Kidney epithelial cell (primary cell): ENCODE measurements at regions not wholly inside any gene's neighbourhood (a gene's known extent, or its start where the extent isn't known, plus 50 kb on each side); places are given as distances from the start of the nearest gene placed in this dataset.

Source experiments
- DNase-seq: peaks from one replicate; pipeline ENCODE4 v3.0.0-alpha.2; 2010; ENCODE audit warnings: low read depth
- H3K27me3 ChIP-seq: 2 replicates; pipeline ENCODE4 v1.6.0; 2011; ENCODE audit warnings: low read length; ENCODE audit not compliant: control insufficient read depth, insufficient read depth
- H3K36me3 ChIP-seq: 2 replicates; pipeline ENCODE4 v1.5.1; 2011; ENCODE audit warnings: low read length; ENCODE audit not compliant: control insufficient read depth, insufficient read depth
- H3K4me3 ChIP-seq: 2 replicates; pipeline ENCODE4 v1.5.1; 2011; ENCODE audit warnings: low read depth, mild to moderate bottlenecking, control low read depth, low read length
- CTCF ChIP-seq: IDR thresholded peaks from 2 replicates; pipeline ENCODE4 v1.5.1; 2011; ENCODE audit warnings: mild to moderate bottlenecking, moderate library complexity, low read length, control low read depth, inconsistent platforms; ENCODE audit not compliant: insufficient read depth, poor library complexity, severe bottlenecking

GRCh38 chr13:21970918-21971317 lies 300.0 kb downstream of the FGF9 start:
- no peak for TF ChIP-seq CTCF
- H3K27me3 ChIP-seq = no peaks in the 10 kb centered on the region
- H3K4me3 ChIP-seq = no peak overlapping the region
- no peaks in the 10 kb centered on the region for H3K36me3 ChIP-seq
- no peak for DNase-seq

GRCh38 chr13:21971662-21972621 lies 301.1 kb downstream of the FGF9 start:
- no peaks in the 10 kb centered on the region for H3K36me3 ChIP-seq
- H3K4me3 ChIP-seq = no peak overlapping the region
- TF ChIP-seq CTCF = no peak
- no peak for DNase-seq
- H3K27me3 ChIP-seq = no peaks in the 10 kb centered on the region

GRCh38 chr13:21973437-21974125 lies 302.7 kb downstream of the FGF9 start:
- H3K27me3 ChIP-seq = no peaks in the 10 kb centered on the region
- no peaks in the 10 kb centered on the region for H3K36me3 ChIP-seq
- no peak for TF ChIP-seq CTCF
- H3K4me3 ChIP-seq = no peak overlapping the region
- DNase-seq = no peak

- Histone ChIP-seq H3K4me3 (no peak overlapping the region), H3K27me3 (no peaks in the 10 kb centered on the region), H3K36me3 (no peaks in the 10 kb centered on the region)
- no peak for TF ChIP-seq CTCF
- DNase-seq = no peak
Observed at GRCh38 chr13:21974741-21975140, 303.9 kb downstream of the FGF9 start.

- H3K27me3 ChIP-seq = no peaks in the 10 kb centered on the region
- DNase-seq = no peak
- no peaks in the 10 kb centered on the region for H3K36me3 ChIP-seq
- H3K4me3 ChIP-seq = no peak overlapping the region
- TF ChIP-seq CTCF = no peak
Observed at GRCh38 chr13:21976159-21976558, 305.3 kb downstream of the FGF9 start.
